MM.1S (cell line): ENCODE measurements at regions not wholly inside any gene's neighbourhood (a gene's known extent, or its start where the extent isn't known, plus 50 kb on each side); places are given as distances from the start of the nearest gene placed in this dataset.

Experiments used
- DNase-seq: peaks from one replicate; pipeline ENCODE4 v3.0.0-alpha.2; 2015
- H2AFZ ChIP-seq: fragments of 300-600 bp; sonication (generic); 2 replicates; pipeline ENCODE4 v1.6.0; 2016; ENCODE audit warnings: antibody characterized with exemption, low read length
- H3F3A ChIP-seq: fragments of 300-600 bp; sonication (generic); 2 replicates; pipeline ENCODE4 v1.6.1; 2016; ENCODE audit warnings: mild to moderate bottlenecking, antibody characterized with exemption, low read length, moderate library complexity, mixed read lengths; ENCODE audit not compliant: insufficient read depth
- H3K27ac ChIP-seq: fragments of 300-600 bp; sonication (generic); 2 replicates; pipeline ENCODE4 v1.5.1; 2016; ENCODE audit warnings: mild to moderate bottlenecking, low read length
- H3K27me3 ChIP-seq: fragments of 300-600 bp; sonication (generic); replicated peaks from 2 replicates; pipeline ENCODE4 v1.6.0; 2016; ENCODE audit warnings: low read length; ENCODE audit not compliant: insufficient read depth
- H3K36me3 ChIP-seq: fragments of 300-600 bp; sonication (generic); replicated peaks from 2 replicates; pipeline ENCODE4 v1.6.1; 2016; ENCODE audit warnings: mild to moderate bottlenecking, low read length, mixed read lengths; ENCODE audit not compliant: insufficient read depth
- H3K4me1 ChIP-seq: fragments of 300-600 bp; sonication (generic); 2 replicates; pipeline ENCODE4 v1.6.1; 2016; ENCODE audit warnings: low read length, mixed read lengths
- H3K4me2 ChIP-seq: fragments of 300-600 bp; sonication (generic); 2 replicates; pipeline ENCODE4 v1.6.0; 2016; ENCODE audit warnings: low read depth, low read length
- H3K4me3 ChIP-seq: fragments of 300-600 bp; sonication (generic); 2 replicates; pipeline ENCODE4 v1.5.1; 2016; ENCODE audit warnings: low read length, mixed read lengths
- H3K79me2 ChIP-seq: fragments of 300-600 bp; sonication (generic); 2 replicates; pipeline ENCODE4 v1.6.1; 2016; ENCODE audit warnings: mixed run types, low read length, mixed read lengths
- H3K9ac ChIP-seq: fragments of 300-600 bp; sonication (generic); 2 replicates; pipeline ENCODE4 v1.6.1; 2016; ENCODE audit warnings: low read length, mixed read lengths
- H3K9me2 ChIP-seq: fragments of 300-600 bp; sonication (generic); replicated peaks from 2 replicates; pipeline ENCODE4 v1.6.1; 2016; ENCODE audit warnings: mild to moderate bottlenecking, low read length, mixed read lengths; ENCODE audit not compliant: insufficient read depth
- H3K9me3 ChIP-seq: fragments of 300-600 bp; sonication (generic); replicated peaks from 2 replicates; pipeline ENCODE4 v1.6.1; 2016; ENCODE audit warnings: mild to moderate bottlenecking, low read length, mixed read lengths; ENCODE audit not compliant: insufficient read depth
- H4K20me1 ChIP-seq: fragments of 300-600 bp; sonication (generic); 2 replicates; pipeline ENCODE4 v1.6.1; 2016; ENCODE audit warnings: mild to moderate bottlenecking, low read length, moderate library complexity, mixed read lengths; ENCODE audit not compliant: insufficient read depth
- CTCF ChIP-seq: fragments of 300-600 bp; sonication (generic); IDR thresholded peaks from 2 replicates; pipeline ENCODE4 v1.5.1; 2016; ENCODE audit warnings: antibody characterized with exemption, low read length, mixed read lengths
- EZH2 ChIP-seq: fragments of 300-600 bp; sonication (generic); optimal IDR thresholded peaks from 2 replicates; pipeline ENCODE3; 2017; ENCODE audit warnings: low read depth, mild to moderate bottlenecking, antibody characterized with exemption, low read length, mixed read lengths
- EZH2phosphoT487 ChIP-seq: fragments of 300-600 bp; sonication (generic); IDR thresholded peaks from 2 replicates; pipeline ENCODE4 v1.6.1; 2018; ENCODE audit warnings: antibody characterized with exemption, low read length

- Histone ChIP-seq H3K4me2 (no peak overlapping the region), H3K36me3 (no peaks in the 10 kb centered on the region), H4K20me1 (no peaks in the 10 kb centered on the region), H3K4me3 (no peak overlapping the region), H3K4me1 (no peaks in the 10 kb centered on the region), H3K9me3 (no peaks in the 10 kb centered on the region), H3K9ac (no peak overlapping the region), H2AFZ (no peak overlapping the region), H3K27ac (no peak overlapping the region), H3K27me3 (no peaks in the 10 kb centered on the region), H3K79me2 (no peaks in the 10 kb centered on the region), H3F3A (no peaks in the 10 kb centered on the region), H3K9me2 (no peaks in the 10 kb centered on the region)
- TF ChIP-seq EZH2phosphoT487: no peak
- no peak for TF ChIP-seq CTCF
- no peak for TF ChIP-seq EZH2
- no peak for DNase-seq
These were observed 649.1 kb downstream of the TNS3 start for GRCh38 chr7:46932676-46933424.

- no peak overlapping the region for H2AFZ ChIP-seq
- H3K27ac ChIP-seq: no peak overlapping the region
- H3K4me1 ChIP-seq: no peaks in the 10 kb centered on the region
- TF ChIP-seq EZH2phosphoT487 (no peak), CTCF (no peak), EZH2 (no peak)
- no peak overlapping the region for H3K4me3 ChIP-seq
- no peaks in the 10 kb centered on the region for H3K9me2 ChIP-seq
- DNase-seq: no peak
- no peaks in the 10 kb centered on the region for H3K79me2 ChIP-seq
- no peaks in the 10 kb centered on the region for H3K36me3 ChIP-seq
- H3K27me3 ChIP-seq: no peaks in the 10 kb centered on the region
- no peak overlapping the region for H3K9ac ChIP-seq
- no peak overlapping the region for H3K4me2 ChIP-seq
- no peaks in the 10 kb centered on the region for H3F3A ChIP-seq
- no peaks in the 10 kb centered on the region for H3K9me3 ChIP-seq
- no peaks in the 10 kb centered on the region for H4K20me1 ChIP-seq
These were observed 649.6 kb downstream of the TNS3 start for GRCh38 chr7:46932306-46932675.

GRCh38 chr7:46930366-46930765 lies 651.5 kb downstream of the TNS3 start:
- no peak overlapping the region for H2AFZ ChIP-seq
- no peak overlapping the region for H3K4me2 ChIP-seq
- no peaks in the 10 kb centered on the region for H3F3A ChIP-seq
- H3K36me3 ChIP-seq: no peaks in the 10 kb centered on the region
- no peak overlapping the region for H3K4me3 ChIP-seq
- no peaks in the 10 kb centered on the region for H3K9me2 ChIP-seq
- no peak for TF ChIP-seq CTCF
- no peak for TF ChIP-seq EZH2
- no peak for TF ChIP-seq EZH2phosphoT487
- no peak overlapping the region for H3K27ac ChIP-seq
- no peaks in the 10 kb centered on the region for H4K20me1 ChIP-seq
- no peak for DNase-seq
- H3K4me1 ChIP-seq: no peaks in the 10 kb centered on the region
- H3K79me2 ChIP-seq: no peaks in the 10 kb centered on the region
- H3K9me3 ChIP-seq: no peaks in the 10 kb centered on the region
- H3K27me3 ChIP-seq: no peaks in the 10 kb centered on the region
- no peak overlapping the region for H3K9ac ChIP-seq
